ENCODE measurements at regions not wholly inside any gene's neighbourhood (a gene's known extent, or its start where the extent isn't known, plus 50 kb on each side); places are given as distances from the start of the nearest gene placed in this dataset.

DNA sequence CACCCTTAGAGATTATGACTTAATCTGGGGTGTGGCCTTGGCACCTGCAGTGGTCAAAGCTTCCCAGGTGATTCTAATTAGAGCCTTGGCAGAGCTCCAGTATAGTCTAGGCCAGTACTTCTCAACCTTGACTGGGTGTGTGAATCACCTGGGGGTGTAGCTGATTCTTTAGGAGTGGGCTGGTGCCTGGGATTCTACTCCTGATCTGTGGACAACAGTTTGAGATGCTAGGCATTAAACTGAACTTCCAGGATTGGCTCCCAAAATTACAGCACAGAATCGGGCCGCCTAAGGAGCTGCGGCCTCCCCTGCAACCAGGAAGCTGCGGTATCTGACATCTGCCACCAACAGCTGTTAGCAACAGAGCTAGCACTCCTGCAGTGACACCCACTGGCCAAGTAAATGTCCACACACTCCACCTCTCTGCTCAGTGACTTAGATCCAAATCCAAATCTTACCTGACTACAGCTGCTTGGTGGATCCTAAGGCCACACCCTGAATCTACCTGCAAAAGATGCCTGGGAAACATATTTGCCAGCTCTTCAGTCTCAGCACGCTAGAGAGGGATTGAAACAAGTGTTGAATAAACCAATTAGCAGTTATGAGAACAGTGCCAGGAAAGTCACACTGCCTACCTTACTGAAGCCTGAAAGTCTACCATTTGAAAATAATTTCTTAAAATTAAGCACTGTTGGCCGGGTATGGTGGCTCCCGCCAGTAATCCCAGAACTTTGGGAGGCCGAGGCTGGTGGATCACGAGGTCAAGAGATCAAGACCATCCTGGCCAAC lies 126.7 kb downstream of the UNC5CL start:
- peak in 2 of 3 donors; percentile 68 to 82 for DNase-seq (ENCODE audit: low read depth in 2 of 3, low spot score in 2 of 3)

DNA sequence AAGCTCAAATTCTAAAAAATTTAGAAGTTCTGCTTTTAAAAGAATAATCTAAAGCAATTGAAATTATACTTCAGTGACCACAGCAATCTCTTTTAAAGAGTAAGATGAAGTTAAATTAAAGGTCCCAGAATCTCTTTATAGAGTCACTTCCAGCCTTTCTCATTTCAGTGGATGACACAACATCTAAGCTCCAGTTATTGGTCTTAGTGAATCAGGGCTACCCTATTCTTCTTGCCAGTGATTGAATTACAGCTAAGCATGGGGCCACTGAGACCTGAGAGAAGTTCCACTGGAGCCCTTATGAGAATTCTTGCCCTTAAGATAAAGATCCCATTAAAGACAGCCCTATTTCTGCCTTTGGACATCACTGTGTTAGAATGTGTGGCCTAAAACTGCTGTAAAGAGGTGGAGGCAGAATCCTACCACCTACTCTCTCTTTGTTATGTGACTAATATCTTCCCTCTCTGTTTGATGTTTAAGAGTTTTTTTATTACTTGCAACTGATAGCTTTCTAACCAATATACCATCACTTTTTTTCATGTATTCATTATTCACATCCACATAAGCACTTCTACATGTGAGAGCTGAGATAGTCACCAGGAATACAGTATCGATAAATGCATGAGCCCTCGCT lies 128.6 kb downstream of the UNC5CL start:
- no peak for DNase-seq (ENCODE audit: low read depth in 2 of 3, low spot score in 2 of 3)

DNA sequence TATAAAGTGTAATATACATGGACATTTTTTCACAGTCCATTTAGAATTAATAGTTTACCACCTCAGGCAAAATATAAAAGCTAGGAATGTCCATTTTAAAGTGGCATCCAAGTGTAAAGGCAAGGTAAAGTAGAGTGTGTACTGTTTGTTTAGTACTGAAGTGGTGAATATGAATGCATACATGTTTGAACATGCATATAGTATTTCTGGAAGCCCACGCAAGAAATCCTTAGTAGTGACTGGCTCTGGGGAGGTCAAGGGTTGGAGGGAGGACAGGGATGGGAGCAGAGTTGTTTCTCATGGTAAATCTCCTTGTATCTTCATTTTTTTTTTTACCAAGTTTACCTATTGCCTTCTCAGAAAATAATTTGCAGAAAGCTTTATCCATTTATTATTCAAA lies 129.2 kb downstream of the UNC5CL start:
- DNase-seq (ENCODE audit: low read depth in 2 of 3, low spot score in 2 of 3), result no peak

DNA sequence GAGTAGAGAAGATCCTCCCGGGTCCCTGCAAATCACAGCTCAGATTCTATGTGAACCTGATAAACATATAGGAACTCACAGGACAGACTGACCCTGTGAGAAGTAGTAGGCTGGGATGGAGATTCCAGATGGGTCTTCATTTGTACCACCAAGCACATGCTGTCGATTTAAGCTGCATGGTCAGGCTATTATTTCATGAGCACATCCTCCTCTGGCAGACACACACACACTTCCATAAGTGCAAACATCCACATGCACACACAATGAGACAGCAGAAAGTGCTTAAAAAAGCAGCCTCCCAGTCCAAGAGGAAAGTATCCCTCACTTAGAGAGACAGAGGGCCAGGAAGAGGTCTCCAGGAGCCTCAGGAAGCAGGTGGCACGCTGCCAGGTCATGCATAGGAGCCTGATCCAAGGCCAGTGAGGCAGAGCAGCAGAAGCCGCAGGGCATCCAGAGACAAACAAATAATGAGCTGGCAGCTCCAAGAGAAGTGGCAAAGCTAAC lies 131.8 kb downstream of the UNC5CL start:
- DNase-seq (ENCODE audit: low read depth in 2 of 3, low spot score in 2 of 3), result no peak

DNA sequence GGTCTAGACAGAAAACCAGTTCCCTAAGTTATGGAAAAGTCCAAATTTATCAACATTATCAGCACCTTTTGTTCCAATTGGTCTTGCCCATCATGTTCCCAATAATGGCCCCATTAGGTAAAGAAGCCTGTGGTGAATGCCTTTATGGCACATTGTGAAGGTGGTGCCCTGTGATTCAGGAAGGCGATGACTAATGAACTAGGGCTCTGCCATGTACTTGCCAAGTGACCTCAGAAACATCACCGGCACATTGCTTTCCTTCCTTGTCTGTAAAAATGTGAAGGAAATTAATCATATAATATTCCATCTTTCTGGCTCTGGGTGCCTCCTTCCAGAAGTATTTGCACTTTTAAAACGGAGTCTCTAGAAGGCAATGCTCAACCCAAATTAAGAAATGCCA lies 132.3 kb downstream of the UNC5CL start:
- no peak for DNase-seq (ENCODE audit: low read depth in 2 of 3, low spot score in 2 of 3)

DNA sequence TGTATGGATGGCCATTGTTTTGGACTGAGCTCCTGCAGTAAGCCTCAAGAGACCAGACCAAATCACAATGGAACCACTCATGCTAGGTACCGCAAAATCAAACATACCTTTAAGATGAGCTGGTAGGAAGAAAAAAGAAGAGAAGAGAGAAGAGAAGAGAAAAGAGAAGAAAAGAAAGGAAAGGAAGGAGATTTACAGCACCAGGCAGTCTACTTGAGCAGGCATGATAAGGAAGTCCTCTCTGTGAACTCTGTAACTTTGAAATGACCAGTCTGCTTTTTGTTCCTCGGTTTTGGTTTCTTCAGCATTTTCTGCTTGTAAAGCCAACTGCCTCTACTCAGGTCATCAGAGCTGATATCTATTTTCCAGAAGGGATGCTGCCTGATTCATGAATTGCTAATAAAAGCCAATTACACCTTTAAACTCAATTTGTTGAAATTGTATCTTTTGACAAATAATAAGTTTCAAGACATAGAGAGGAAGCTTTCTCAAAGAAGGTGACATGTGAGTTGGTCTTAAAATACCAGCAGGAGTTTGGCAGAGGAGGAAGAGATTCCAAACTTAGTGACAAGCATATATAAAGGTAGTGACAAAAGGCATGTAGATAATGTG lies 134.3 kb downstream of the UNC5CL start:
- DNase-seq (ENCODE audit: low read depth in 2 of 3, low spot score in 2 of 3), result no peak

DNA sequence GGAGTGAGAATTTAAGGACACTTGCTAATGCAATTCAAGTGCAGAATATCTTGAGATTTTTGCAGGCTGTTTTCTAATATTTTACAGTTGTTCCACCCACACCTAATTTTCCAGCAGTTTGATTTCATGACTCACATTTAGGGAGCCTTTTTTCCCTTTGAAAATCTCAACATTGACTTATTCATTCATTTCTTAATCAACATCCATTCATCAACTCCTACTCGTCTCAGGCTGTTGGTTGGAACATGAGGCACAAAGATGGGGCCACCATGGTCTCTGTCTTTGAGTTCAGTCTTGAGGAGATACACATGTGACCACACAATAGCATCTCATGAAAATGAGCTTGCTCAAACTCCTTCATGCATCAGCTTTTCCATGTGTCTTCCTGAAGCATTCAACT lies 135.6 kb downstream of the UNC5CL start:
- DNase-seq (ENCODE audit: low read depth in 2 of 3, low spot score in 2 of 3), result no peak

DNA sequence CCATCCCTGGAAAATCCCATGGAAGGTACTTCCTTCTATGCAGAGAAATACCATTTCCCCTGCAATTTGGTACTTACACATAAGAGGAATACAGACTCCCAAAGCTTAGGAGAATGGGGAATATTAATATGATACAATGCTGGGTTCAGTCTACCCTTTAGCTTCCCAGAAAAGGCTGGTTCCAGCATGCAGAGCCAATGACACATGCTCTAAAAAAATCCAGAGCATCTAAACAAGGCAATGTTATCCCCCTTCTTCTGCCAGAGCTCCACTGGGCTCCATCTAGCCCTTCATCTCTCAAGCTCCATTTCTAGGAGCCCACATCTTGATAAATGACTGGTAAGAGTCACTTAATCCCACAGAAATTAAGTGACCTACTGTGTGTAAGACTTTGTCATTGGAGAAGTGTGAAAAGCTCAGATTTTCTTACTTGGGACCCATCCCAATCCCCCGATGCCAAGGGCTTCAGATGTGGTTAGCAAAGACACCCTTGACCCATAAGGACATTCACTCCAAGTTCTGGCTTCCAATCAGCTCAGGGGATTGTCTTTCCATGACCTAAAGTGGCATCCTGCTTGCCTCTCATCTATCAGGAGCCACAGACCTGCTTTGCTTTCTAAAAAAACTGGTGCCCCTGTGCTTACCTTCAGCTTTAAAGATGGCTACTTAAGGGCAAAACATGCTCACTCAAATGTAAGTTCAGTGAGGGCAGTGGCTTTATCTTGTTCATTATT lies 137.5 kb downstream of the UNC5CL start:
- DNase-seq (ENCODE audit: low read depth in 2 of 3, low spot score in 2 of 3), result no peak

DNA sequence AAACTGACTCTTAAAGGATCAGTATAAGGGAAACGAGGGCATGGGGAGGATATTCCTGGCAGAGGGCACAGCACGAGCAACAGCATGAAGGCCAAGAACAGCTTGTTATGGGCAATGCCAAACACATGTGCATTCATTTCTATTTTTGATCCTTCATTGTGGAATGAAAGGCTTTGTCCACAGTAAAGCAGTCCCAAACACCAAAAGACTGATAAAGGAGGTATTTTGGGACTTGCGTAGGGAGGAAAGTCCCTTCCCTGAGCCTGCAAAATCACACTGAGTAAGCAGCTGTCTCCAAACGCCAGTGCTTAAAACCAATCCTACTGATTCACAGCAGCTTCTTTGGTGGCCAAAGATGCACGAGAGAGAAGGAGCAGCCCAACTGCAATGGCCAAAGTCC lies 138.2 kb downstream of the UNC5CL start:
- no peak for DNase-seq (ENCODE audit: low read depth in 2 of 3, low spot score in 2 of 3)

DNA sequence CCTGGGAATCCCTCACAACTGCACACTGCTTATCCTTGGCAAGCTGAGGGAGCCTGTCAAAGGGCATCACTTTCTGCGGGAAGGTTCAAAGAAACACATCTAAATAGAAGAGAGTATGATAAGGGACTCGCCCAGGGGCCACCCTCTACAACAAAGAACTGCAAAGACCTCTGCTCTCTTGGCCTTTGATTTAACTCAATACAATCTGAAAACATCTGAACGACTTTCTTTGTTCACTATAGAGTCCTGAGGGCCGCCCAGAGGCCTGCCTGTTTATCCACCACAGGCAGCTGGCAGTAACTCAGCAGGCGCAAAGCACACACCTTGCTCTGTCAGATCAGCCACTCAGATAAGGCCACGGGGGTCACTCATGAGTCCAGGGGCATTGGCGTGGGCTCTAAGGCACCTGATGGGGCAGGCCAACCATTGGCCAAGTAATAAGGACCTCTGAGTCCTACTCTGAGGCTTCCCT lies 139.3 kb downstream of the UNC5CL start:
- no peak for DNase-seq (ENCODE audit: low read depth in 2 of 3, low spot score in 2 of 3)

DNA sequence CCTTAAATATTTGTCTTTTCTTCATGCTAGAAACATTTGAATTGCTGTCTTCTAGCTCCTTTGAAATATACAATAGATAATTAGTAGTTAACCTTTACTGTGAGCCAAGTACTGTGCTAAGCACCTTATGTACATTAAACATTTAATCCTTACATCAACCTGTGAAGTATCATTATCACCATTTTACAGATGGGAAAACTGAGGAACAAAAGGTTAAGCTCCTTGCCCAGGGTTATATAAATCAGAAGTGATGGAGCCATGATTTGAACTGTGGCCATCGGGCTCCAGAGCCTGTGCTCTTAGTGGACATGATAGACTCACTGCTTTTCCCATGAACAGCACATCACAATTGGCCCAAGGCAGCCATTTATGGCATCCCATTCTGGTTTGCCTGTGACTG lies 140.9 kb downstream of the UNC5CL start:
- DNase-seq (ENCODE audit: low read depth in 2 of 3, low spot score in 2 of 3), result no peak

DNA sequence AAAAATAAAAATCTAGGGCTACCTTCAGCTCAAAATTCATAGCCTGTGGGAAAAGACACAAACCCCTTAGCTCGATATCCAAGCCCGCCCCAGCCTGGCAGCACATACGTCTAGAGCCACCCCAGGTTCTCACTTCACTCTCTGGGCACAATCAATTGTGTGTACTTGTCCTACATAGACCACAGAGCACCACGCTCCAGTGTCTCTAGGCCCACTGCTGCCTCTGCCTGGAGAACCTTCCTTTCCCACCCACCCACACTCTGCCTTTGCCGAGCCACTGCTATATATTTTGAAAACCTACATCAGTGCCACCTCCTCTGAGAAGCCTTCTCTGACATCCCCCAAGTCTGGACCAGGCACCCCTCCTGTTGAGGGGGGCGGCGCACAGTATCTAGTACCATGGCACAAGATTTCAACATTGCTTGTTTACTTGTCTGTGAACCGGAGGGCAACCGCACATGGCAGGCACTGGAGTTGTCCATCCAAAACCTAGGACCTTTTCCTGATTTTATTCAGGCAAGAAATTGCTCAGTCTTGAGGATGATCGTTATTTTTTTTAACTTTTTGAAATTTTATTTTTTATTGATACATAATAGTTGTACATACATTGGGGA lies 141.5 kb downstream of the UNC5CL start:
- no peak for DNase-seq (ENCODE audit: low read depth in 2 of 3, low spot score in 2 of 3)

DNA sequence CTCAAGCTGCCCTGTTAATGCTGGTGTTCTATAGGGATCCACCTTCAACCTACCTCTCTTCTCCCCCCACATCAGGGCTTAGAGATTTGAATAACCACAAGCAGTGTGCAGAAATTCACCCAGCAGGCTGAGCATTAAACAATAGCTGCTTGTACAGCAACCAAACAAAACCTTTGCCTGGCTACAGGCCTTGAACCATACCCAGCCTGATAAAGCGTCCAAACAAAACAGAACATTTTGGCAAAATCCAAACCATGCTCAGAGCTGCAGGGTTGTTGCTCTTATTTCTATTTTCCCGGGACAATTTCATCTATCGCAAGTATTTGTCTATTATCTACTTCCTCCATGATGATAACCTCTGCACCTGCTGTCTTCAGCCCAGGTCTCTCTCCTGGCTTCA lies 142.3 kb downstream of the UNC5CL start:
- DNase-seq (ENCODE audit: low read depth in 2 of 3, low spot score in 2 of 3), result no peak

DNA sequence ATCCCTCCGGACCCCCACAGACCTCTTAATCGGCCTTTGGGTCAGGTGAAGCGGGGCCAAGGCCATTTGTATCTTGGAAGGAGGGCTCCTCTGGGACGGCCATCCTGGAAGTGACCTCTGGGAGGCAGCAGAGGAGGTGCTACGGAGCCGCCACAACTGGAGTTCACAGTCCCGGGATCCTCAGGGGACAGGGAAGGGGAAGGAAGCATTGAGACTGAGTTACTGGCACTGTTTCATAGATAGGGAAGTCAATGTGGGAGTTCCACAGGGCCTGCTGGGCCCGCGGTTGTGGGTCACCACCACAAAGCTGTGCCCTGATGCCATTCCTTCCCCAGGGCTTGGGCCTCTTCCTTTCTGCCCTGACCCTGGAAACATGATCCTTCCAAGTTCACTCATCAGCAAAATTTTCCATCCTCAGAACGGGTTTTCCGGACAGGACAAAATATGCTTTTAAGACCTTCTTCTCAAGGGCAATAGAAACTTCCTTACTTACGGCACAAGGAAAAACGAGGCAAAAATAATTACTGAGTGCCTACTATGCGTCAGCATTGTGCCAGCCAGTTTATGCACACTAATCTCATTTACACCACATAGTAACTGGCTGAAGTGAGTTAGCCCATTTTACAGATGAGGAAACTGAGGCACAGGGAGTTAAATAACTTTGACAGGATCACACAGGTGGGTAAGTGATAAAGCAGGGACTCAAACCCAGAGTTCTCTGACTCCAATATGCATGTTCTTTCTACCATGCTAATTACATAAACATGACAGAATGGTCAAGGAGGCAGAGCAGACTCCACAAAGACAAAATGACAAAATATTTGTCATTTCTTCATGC lies 143.8 kb downstream of the UNC5CL start:
- DNase-seq (ENCODE audit: low read depth in 2 of 3, low spot score in 2 of 3), result peak in 1 of 3 donors; percentile 7

DNA sequence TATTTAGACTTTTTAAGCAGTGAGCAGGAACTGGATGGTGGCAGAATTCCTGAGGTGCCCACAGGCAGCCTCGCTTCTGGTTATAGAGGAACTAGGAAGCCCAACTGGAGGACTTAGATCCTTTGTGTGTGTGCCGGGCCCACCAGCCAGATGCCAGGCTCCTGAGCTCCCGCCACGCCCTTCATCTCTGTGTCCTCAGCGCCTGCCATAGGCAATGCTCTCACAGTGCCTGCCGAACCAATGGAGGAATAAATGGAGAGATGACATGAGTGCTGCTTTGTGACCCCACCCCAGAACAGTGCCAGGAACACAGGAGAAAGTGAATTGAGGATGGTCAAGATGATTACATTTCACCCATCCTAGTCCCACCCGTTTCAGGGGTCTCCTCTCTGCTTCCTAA lies 146.0 kb downstream of the UNC5CL start:
- no peak for DNase-seq (ENCODE audit: low read depth in 2 of 3, low spot score in 2 of 3)

DNA sequence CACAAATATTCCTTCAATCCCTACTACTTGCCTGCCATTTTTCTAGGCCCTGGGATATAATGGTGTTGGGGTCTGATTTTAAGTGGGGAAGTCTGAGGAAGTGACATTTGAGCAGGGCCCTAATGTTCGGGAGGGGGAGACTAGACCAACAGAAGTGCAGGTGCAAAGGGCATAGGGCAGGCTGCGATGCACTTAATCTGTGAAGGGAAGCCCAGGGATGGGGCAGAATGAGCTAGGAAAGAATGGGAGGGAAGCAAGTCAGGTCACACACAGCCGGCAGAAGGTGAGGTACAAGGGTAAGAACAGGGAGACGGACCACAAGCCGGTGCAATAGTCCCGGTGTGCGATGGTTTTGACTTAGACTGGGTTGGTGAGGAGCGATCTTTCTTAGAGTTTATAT lies 146.8 kb downstream of the UNC5CL start:
- DNase-seq (ENCODE audit: low read depth in 2 of 3, low spot score in 2 of 3), result no peak

DNA sequence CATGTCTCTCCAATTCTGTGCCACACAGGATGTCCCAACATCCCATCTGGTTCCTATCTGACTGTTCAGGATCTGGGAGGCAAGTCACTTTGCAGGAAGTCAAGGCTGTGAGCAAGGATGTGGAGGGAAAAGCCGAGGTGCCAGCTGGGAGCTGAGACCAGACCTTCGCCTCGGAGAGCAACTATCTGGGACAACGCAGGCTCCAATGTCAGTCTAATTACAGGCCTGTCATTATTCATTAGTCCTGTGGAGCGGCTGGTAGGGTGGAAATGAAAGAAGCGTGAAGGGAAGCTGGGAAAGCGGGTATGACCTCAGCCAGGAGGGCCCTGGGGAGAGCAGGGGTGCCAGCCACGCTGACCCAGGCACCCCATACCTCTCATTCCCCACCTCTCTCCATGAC lies 147.3 kb downstream of the UNC5CL start:
- DNase-seq (ENCODE audit: low read depth in 2 of 3, low spot score in 2 of 3), result no peak

DNA sequence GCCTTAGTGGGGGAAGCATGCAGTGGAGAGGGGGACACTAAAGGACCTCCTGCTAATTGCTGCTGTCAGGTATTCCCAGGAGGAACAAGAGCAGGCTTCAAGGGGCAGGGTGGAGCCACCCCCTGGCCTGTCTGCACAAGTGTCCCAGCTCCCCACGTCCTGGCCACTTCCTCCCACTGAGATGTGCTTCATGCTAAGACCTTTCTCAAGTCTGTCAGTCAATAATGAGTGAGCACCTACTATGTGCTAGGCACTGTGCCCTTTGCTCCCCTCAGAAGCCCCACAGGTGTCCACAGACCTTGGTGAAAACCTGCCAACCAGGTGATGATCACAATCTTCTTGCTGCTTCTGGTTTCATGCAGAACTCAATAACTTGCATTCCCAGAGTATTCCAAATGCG lies 147.9 kb downstream of the UNC5CL start:
- DNase-seq (ENCODE audit: low read depth in 2 of 3, low spot score in 2 of 3), result no peak

DNA sequence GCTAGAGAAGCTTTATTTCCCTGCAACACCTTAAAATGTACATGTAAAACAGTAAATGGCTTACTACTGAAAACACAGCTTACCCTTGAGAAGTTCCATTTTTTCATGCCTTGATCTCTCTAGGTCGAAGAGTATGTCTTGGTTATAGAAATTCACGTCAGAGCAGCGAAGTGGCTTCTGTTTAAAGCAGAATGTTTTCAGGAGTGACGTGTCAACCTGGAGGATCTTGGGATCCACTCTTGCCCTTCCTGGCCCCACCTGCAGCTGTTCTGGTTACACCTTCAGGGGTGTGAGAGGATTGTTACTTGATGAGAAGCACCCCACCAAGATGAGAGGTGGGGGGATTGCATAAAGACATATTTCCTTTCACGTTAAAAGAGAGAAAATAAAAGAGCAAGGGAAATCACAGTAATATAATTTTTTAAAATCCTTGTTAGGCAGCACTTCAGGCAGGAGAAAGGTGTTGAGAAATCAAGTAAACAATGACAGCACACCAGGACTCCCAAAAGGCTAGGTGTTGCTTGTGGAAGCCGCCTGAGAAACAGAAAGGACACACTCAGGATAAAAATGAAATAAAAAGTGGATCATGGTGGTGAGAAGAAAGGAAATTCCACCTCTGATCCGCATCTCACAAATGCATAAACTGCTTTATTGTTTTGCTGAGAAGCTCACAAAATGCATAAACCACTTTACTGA lies 149.7 kb downstream of the UNC5CL start:
- no peak for DNase-seq (ENCODE audit: low read depth in 2 of 3, low spot score in 2 of 3)
